HG03442 (cell line): ENCODE measurements at regions not wholly inside any gene's neighbourhood (a gene's known extent, or its start where the extent isn't known, plus 50 kb on each side); places are given as distances from the start of the nearest gene placed in this dataset.

Source experiments
- ATAC-seq: cut with Tn5 transposase; IDR thresholded peaks from one replicate; pipeline ENCODE4 v1.9.1; 2021; ENCODE audit warnings: mild to moderate bottlenecking, moderate library complexity; ENCODE audit not compliant: unreplicated experiment

DNA sequence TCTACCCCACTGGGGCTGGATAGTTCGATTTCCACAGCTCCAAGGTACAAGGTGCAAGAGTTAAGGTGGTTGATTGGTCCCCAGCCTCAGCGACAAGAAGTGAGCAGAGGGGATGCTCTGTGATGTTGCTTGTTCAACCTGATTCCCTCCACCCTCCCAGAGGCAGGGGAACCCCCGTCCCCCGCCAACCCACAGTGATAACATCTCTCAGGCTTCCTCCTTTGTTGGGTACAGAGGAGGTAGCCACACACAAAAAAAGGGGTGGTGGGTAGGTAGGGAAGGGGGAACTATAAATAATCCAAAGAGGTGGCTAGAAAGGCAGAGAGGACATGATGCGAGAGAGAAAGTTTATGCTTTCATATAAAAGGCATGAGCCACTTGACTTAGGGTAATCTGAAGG is 192.9 kb upstream of the POU3F3 start:
- ATAC-seq, result no peak

GRCh38 chr2:104664672-104665071 is 189.2 kb upstream of the POU3F3 start:
- no peak for ATAC-seq

GRCh38 chr2:104668631-104669030 is 185.3 kb upstream of the POU3F3 start:
- ATAC-seq, result no peak

DNA sequence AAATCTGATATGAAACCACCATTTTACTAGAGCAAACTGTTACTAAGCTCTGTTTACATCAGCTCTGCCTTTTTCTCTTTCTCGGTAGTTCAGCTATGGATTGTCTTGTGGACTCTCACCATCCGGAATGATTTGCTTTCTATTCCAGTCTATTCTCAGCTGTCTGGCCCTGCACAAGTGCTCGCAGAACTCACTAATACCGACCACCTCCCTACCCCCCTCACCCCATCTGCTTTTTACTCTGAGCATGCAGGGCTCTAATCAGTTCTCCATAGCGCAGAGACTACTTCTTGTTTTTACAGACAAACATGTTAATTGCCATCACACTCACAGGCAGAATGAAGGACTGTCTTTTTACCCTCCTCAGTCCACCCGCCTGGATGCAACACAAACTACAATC is 180.7 kb upstream of the POU3F3 start:
- ATAC-seq, result no peak

GRCh38 chr2:104678181-104678580 is 175.7 kb upstream of the POU3F3 start:
- no peak for ATAC-seq

GRCh38 chr2:104685591-104685990 is 168.3 kb upstream of the POU3F3 start:
- no peak for ATAC-seq

- ATAC-seq, result no peak
These were observed 166.8 kb upstream of the POU3F3 start for GRCh38 chr2:104687147-104687546.

DNA sequence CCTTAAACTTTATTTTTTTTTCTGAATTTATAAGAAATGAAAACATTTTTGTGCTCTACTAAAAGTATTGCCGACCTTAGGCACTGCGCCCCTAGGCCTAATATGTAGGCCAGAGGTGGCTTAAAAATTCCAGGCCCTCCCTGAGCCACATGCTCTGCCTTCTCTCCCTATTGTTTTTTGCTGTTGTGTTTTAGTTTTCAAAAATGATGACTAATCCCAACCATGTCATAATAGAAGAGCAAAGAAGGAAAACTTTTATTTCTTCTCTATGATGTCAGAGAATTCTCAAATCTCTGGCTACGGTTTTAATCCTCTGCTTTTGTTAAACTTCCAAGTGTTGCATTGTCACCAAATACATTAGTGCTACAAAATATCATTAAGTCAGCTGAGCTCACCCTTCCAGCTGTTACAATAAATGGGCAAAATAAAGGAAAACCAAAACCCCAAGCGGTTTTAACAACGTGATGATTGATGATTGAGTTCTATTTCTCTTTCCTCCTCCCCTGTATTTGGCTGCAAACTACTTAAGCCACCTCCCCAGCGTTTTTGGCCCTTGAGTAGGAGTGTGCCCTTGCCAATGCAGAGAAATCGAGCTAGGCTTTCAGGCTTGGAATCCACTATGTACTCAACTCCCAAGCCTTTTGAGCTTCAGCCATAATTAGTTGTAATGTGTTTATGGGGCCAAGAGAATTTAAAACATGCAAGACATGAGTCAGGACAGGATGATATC is 163.5 kb upstream of the POU3F3 start:
- ATAC-seq, result no peak

- no peak for ATAC-seq
These were observed 155.6 kb upstream of the POU3F3 start for GRCh38 chr2:104698276-104698675.

DNA sequence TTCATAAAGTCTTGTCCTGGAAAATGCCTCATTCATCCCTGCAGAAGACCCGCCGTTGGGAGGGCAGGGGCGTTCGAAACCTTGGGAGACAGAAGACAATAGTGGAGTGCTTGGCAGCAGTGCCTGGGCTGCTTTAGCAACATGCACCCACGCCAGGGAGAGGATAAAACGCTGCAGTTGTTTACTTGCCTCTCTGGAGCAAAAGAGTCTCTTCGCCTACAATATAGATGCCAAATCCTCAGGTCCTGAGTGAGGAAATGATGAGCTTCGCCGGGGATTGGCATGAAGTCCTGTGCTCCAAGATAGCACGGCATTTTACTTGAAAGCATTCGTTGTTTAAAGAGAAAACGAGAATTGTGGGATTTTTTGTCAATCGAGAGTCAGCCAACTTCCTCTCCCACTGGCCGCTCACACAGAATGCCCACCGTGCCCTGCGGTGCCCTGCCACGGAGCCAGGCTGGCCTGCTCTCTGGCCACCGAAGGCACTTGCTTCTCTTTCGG is 152.5 kb upstream of the POU3F3 start:
- no peak for ATAC-seq

- ATAC-seq, result no peak
These were observed 151.7 kb upstream of the POU3F3 start for GRCh38 chr2:104702031-104702850.

- ATAC-seq, result no peak
These were observed 150.2 kb upstream of the POU3F3 start for GRCh38 chr2:104703669-104704068.

- ATAC-seq, result no peak
These were observed 149.2 kb upstream of the POU3F3 start for GRCh38 chr2:104704496-104705245.

- no peak for ATAC-seq
These were observed 146.9 kb upstream of the POU3F3 start for GRCh38 chr2:104707056-104707455.

DNA sequence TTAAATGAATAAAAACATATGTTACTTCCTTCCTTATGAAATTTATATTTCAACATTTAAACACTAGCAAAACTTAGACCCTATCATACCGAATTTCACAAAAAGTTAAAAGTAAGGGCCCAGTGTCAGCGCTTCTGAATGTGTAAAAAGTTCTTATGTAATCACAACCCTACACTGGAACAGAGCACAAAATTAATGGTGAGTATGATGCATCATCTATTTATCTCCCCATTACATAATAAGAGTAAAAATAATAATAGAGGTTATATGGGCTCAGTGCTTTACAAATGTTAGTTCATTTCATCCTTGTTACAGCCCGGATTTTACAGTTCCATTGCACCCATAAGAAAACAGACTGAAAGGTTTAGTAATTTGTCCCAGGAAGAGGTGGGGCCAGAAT is 144.9 kb upstream of the POU3F3 start:
- no peak for ATAC-seq

GRCh38 chr2:104716061-104716460 is 137.9 kb upstream of the POU3F3 start:
- ATAC-seq, result no peak

DNA sequence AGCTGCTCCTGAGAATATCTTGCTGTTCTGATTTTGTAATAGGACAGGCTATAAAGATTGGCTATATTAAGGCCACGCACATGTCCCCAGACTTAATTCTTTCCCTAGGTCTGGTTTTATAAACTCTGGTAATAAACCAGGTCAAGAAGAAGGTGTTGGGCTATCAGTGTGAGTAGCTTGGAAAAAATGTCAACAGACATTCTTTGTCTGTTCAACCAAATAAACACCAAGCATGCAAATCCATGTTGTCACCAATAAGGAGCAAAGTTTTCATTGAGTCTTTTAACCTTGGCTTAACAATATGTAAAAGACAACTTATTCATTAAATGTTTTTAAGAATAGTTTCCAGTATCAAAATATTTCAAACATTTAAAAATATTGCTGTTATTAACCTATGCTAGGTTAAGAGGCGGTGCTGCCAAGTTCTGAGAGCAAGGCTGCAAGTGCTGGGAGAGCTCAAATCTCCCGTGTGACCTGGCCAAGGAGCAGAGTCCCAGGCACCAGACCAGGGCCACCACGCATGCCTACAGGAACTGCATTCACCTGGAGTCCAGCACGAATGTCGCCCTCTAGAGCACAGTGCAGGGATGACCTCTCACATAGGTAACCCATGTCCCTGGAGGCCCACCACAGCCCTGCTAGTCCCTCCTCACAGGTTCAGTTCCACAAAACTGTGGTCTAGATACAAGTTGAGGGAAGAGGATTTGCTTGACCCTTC is 120.5 kb upstream of the POU3F3 start:
- ATAC-seq, result peak; percentile 82

DNA sequence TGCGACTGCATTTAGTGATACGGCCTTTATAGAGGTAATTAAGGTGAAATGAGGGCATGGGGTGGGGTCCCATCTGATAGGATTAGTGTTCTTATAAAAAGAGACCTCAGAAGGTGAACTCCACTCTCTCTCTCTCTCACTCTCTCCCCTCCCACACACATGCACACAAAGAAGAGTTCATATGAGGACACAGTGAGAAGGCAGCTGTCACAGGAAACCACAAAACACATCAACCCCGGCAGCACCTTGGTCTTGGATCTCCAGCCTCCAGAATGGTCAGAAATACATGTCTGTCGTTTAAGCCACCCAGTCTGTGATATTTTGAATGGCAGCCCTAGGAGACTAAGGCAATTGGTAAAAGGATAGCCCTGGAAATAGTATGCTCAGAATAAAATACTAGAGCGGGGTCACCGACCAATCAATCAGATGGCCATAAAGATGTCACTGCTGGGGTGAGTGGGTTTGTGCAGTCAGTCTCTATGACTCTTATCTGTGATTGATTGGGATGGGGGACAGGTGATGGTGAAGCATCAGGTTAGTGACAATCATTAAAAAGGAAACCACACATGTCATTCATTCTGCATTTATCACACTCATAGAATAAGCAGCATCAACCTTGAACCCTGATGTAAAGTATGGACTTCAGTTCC is 118.9 kb upstream of the POU3F3 start:
- peak; percentile 83 for ATAC-seq

DNA sequence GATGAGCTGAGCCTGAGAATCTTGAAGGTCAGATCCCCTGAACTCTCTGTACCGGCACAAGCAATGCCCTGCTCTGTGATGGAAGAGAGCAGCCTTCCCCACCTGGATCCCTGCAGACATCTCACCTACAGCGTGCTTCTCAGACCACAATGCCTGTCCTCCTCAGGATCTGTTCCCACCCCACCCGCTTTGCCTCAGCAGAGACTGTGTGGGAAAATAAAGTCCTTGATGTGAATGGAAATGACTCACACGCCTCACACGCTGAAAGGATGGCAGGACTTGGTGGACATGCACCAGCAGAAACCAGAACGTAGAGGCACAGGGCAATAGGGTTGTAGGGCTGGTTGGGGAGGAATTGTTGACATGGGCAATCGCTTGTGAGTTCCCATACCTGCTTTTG is 117.9 kb upstream of the POU3F3 start:
- no peak for ATAC-seq

- no peak for ATAC-seq
These were observed 112.1 kb upstream of the POU3F3 start for GRCh38 chr2:104741860-104742259.
